ENCODE measurements at regions not wholly inside any gene's neighbourhood (a gene's known extent, or its start where the extent isn't known, plus 50 kb on each side); places are given as distances from the start of the nearest gene placed in this dataset.
"Not testable (repeated sequence)": the region's sequence is repeated elsewhere in the genome, so short reads cannot be mapped to it uniquely, and the experiment has no call there.

DNA sequence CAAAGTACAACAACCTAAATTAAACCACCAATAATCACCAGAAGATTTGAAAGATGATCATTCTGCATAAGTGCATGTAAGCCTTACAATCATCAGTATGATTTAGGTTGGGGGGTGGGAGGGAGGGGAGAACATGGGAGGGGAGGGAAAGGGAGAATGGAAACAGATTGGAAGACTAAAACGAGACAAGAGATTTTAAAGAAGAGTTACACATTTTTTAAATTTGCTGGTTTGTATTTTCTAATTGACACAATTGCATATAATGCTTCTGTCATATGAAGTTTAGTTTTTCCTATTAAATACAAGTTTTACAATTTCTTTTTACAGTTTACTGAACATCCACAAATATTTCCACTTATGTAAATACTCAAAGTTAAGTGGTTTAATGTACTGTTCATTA, 2118.9 kb downstream of the PCDH9 start:
- no peak for DNase-seq
- H3K27me3 ChIP-seq = no peaks in the 10 kb centered on the region
- H3K36me3 ChIP-seq (replicated peaks in 1 of 2; ENCODE audit: insufficient read depth in 1 of 2, low read depth in 2 of 2) = no peaks in the 10 kb centered on the region
- H3K27ac ChIP-seq = no peak overlapping the region
- no peaks in the 10 kb centered on the region for H3K9me3 ChIP-seq
- H3K4me1 ChIP-seq = no peaks in the 10 kb centered on the region
- TF ChIP-seq, protein P1, sequence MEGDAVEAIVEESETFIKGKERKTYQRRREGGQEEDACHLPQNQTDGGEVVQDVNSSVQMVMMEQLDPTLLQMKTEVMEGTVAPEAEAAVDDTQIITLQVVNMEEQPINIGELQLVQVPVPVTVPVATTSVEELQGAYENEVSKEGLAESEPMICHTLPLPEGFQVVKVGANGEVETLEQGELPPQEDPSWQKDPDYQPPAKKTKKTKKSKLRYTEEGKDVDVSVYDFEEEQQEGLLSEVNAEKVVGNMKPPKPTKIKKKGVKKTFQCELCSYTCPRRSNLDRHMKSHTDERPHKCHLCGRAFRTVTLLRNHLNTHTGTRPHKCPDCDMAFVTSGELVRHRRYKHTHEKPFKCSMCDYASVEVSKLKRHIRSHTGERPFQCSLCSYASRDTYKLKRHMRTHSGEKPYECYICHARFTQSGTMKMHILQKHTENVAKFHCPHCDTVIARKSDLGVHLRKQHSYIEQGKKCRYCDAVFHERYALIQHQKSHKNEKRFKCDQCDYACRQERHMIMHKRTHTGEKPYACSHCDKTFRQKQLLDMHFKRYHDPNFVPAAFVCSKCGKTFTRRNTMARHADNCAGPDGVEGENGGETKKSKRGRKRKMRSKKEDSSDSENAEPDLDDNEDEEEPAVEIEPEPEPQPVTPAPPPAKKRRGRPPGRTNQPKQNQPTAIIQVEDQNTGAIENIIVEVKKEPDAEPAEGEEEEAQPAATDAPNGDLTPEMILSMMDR (IDR thresholded peaks at IDR 0.05) = no peak
- TF ChIP-seq POLR2A (IDR thresholded peaks at IDR 0.05) = no peak
- H3K4me3 ChIP-seq = no peak overlapping the region
- WGBS, 2 donors = 43 to 44% methylated on average over 1 of the region's 1 CpG
- ATAC-seq = no peak
- intact Hi-C loops (cut with DNase I) = no loop called here

DNA sequence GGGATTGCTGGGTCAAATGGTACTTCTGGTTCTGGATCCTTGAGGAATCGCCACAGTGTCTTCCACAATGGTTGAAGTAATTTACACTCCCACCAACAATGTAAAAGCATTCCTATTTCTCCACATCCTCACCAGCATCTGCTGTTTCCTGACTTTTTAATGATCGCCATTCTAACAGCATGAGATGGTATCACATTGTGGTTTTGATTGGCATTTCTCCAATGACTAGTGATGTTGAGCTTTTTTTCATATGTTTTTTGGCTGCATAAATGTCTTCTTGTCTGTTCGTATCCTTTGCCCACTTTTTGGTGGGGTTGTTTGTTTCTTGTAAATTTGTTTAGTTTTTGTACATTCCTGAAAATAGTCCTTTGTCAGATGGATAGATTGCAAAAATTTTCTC, 2125.7 kb downstream of the PCDH9 start:
- H3K4me3 ChIP-seq; H3K4me1 ChIP-seq; H3K27me3 ChIP-seq; H3K27ac ChIP-seq; ATAC-seq; H3K9me3 ChIP-seq; intact Hi-C loops (cut with DNase I); DNase-seq; H3K36me3 ChIP-seq (replicated peaks in 1 of 2; ENCODE audit: insufficient read depth in 1 of 2, low read depth in 2 of 2): not testable (repeated sequence)
- WGBS, 2 donors = 50 to 55% methylated on average over 3 of the region's 3 CpGs

- 83 to 84% methylated on average over 1 of the region's 1 CpG for WGBS, 2 donors
- TF ChIP-seq POLR2A (IDR thresholded peaks at IDR 0.05) = no peak
- TF ChIP-seq, protein P1 (IDR thresholded peaks at IDR 0.05) = no peak
- DNase-seq (no peak), ATAC-seq (no peak)
- H3K4me1 ChIP-seq = no peaks in the 10 kb centered on the region
- no peak overlapping the region for H3K27ac ChIP-seq
- no peak overlapping the region for H3K4me3 ChIP-seq
- H3K9me3 ChIP-seq = no peaks in the 10 kb centered on the region
- no peaks in the 10 kb centered on the region for H3K36me3 ChIP-seq (replicated peaks in 1 of 2; ENCODE audit: insufficient read depth in 1 of 2, low read depth in 2 of 2)
- intact Hi-C loops (cut with DNase I) = no loop called here
- H3K27me3 ChIP-seq = no peaks in the 10 kb centered on the region
These were observed 2126.8 kb downstream of the PCDH9 start for GRCh38 chr13:65103351-65103750.

GRCh38 chr13:65095161-65096082, 2134.7 kb downstream of the PCDH9 start:
- TF ChIP-seq, protein P1 (IDR thresholded peaks at IDR 0.05) = no peak
- no peak for TF ChIP-seq POLR2A (IDR thresholded peaks at IDR 0.05)
- no peak overlapping the region for H3K27ac ChIP-seq
- 61 to 65% methylated on average over 9 of the region's 9 CpGs for WGBS, 2 donors
- intact Hi-C loops (cut with DNase I) = no loop called here
- DNase-seq = no peak
- H3K9me3 ChIP-seq = no peaks in the 10 kb centered on the region
- no peak for ATAC-seq
- no peaks in the 10 kb centered on the region for H3K36me3 ChIP-seq (replicated peaks in 1 of 2; ENCODE audit: insufficient read depth in 1 of 2, low read depth in 2 of 2)
- H3K4me1 ChIP-seq = no peaks in the 10 kb centered on the region
- no peak overlapping the region for H3K4me3 ChIP-seq
- H3K27me3 ChIP-seq = no peaks in the 10 kb centered on the region

DNA sequence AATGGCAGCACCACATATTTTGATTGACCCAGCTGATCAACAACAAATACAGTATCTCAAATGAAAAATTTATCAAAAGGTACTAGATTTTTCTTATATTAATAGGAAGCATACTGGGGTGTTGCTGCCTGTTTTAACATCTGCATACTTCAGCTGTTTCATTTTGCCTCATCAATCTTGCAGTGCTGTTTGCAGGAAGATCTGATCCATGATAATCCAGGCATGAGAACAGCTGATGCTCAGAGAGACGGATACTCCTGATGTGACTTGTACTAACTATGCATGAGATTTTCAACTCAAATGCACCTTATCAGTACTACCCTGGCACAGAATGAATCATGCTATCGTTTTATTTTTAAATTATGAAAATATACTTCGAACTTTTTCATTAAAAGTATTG, 2136.8 kb downstream of the PCDH9 start:
- DNase-seq (no peak), ATAC-seq (no peak)
- Histone ChIP-seq H3K4me1 (no peaks in the 10 kb centered on the region), H3K27ac (no peak overlapping the region), H3K4me3 (no peak overlapping the region), H3K36me3 (replicated peaks in 1 of 2; ENCODE audit: insufficient read depth in 1 of 2, low read depth in 2 of 2) (no peaks in the 10 kb centered on the region), H3K27me3 (no peaks in the 10 kb centered on the region), H3K9me3 (no peaks in the 10 kb centered on the region)
- intact Hi-C loops (cut with DNase I) = no loop called here
- no peak for TF ChIP-seq POLR2A (IDR thresholded peaks at IDR 0.05)
- TF ChIP-seq, protein P1 (IDR thresholded peaks at IDR 0.05) = no peak
- WGBS, 2 donors = 51 to 58% methylated on average over 3 of the region's 3 CpGs
